H1 (cell line): ENCODE measurements at regions not wholly inside any gene's neighbourhood (a gene's known extent, or its start where the extent isn't known, plus 50 kb on each side); places are given as distances from the start of the nearest gene placed in this dataset.

ENCODE experiments used
- CTCF ChIA-PET: fragments of 300-600 bp; sonication (Branson Sonifier 250); formaldehyde crosslinking; loops from one replicate; lab custom pipeline; 2021; ENCODE audit not compliant: partially characterized antibody; lab: Charles Lee
- POLR2A ChIA-PET: fragments of 300-600 bp; sonication (Branson Sonifier 250); formaldehyde crosslinking; loops from one replicate; lab custom pipeline; 2021; ENCODE audit warnings: inconsistent platforms; ENCODE audit not compliant: partially characterized antibody; lab: Charles Lee
- DNase-seq, 2 experiments: peaks; one replicate each; pipeline versions ENCODE4 v3.0.0 to v3.0.0-alpha.2; 2010 to 2022; ENCODE audit warnings: low spot score in 2 of 2, low read depth in 1 of 2, mixed read lengths in 1 of 2
- FAIRE-seq: peaks from 2 replicates; lab custom pipeline; 2011; peaks lifted over from hg19 to GRCh38; lab: Jason Lieb, UNC
- H2AFZ ChIP-seq: 2 replicates; pipeline ENCODE4 v1.8.1; 2012; ENCODE audit warnings: low read length, inconsistent platforms
- H2AK5ac ChIP-seq: 2 replicates; pipeline ENCODE4 v1.6.1; 2013; ENCODE audit warnings: low read depth, low read length
- H2BK120ac ChIP-seq: replicated peaks from 2 replicates; pipeline ENCODE3; 2013; ENCODE audit warnings: low read depth, low read length, inconsistent platforms
- H2BK12ac ChIP-seq: 2 replicates; pipeline ENCODE4 v1.6.1; 2013; ENCODE audit warnings: low read depth, low read length
- H2BK15ac ChIP-seq: 2 replicates; pipeline ENCODE4 v1.6.1; 2013; ENCODE audit warnings: low read length
- H2BK20ac ChIP-seq: 2 replicates; pipeline ENCODE4 v1.6.1; 2013; ENCODE audit warnings: low read length
- H2BK5ac ChIP-seq: 2 replicates; pipeline ENCODE4 v1.6.1; 2013; ENCODE audit warnings: low read depth, low read length
- H3K14ac ChIP-seq: 2 replicates; pipeline ENCODE4 v1.6.1; 2013; ENCODE audit warnings: inconsistent platforms; ENCODE audit not compliant: insufficient read length
- H3K18ac ChIP-seq: 2 replicates; pipeline ENCODE4 v1.6.1; 2013; ENCODE audit warnings: low read length; ENCODE audit errors: extremely low read depth
- H3K23ac ChIP-seq: 2 replicates; pipeline ENCODE4 v1.6.1; 2013; ENCODE audit warnings: inconsistent platforms; ENCODE audit not compliant: insufficient read length
- H3K23me2 ChIP-seq: 2 replicates; pipeline ENCODE4 v1.6.1; 2013; ENCODE audit warnings: low read depth, low read length
- H3K27ac ChIP-seq: 2 replicates; pipeline ENCODE4 v1.6.1; 2011; ENCODE audit warnings: low read depth, low read length, inconsistent platforms
- H3K27me3 ChIP-seq, 4 experiments: replicated peaks in 1 of 4; 1 replicate in 1 of 4; 2 replicates in 3 of 4; pipeline versions ENCODE4 v1.6.1 to v1.8.1; 2011 to 2013; ENCODE audit warnings: low read length in 3 of 4, mild to moderate bottlenecking in 3 of 4, inconsistent platforms in 2 of 4, mixed read lengths in 2 of 4, moderate library complexity in 1 of 4; ENCODE audit not compliant: control insufficient read depth in 3 of 4, insufficient read depth in 3 of 4; ENCODE audit errors: extremely low read depth in 1 of 4
- H3K36me3 ChIP-seq, 4 experiments: 2 replicates each; pipeline versions ENCODE4 v1.6.1 to v1.8.1; 2011 to 2013; ENCODE audit warnings: mild to moderate bottlenecking in 4 of 4, low read length in 3 of 4, moderate library complexity in 2 of 4, control low read depth in 1 of 4, inconsistent platforms in 1 of 4; ENCODE audit not compliant: insufficient read depth in 4 of 4, control insufficient read depth in 2 of 4
- H3K4ac ChIP-seq: replicated peaks from 2 replicates; pipeline ENCODE3; 2013; ENCODE audit warnings: low read length, low read depth, mixed read lengths, inconsistent platforms; ENCODE audit not compliant: insufficient read length
- H3K4me1 ChIP-seq, 4 experiments: replicated peaks in 1 of 4; 1 replicate in 1 of 4; 2 replicates in 3 of 4; pipeline versions ENCODE4 v1.6.1 to v1.8.1; 2011 to 2013; ENCODE audit warnings: low read length in 3 of 4, inconsistent platforms in 2 of 4, mixed read lengths in 1 of 4; ENCODE audit not compliant: insufficient read depth in 4 of 4, control insufficient read depth in 3 of 4
- H3K4me2 ChIP-seq, 2 experiments: 2 replicates each; pipeline versions ENCODE4 v1.6.1 to v1.8.1; 2011 to 2013; ENCODE audit warnings: low read depth in 2 of 2, low read length in 2 of 2, control low read depth in 1 of 2, inconsistent platforms in 1 of 2, mild to moderate bottlenecking in 1 of 2; ENCODE audit not compliant: insufficient read depth in 1 of 2
- H3K4me3 ChIP-seq, 4 experiments: fragments of 200-600, 300-600 bp in 1 of 4; sonication (generic), shearing (Covaris generic), sonication (Bioruptor Twin) in 1 of 4; 2 replicates each; pipeline versions ENCODE4 v1.5.1 to v1.8.1; 2011 to 2016; ENCODE audit warnings: low read length in 4 of 4, low read depth in 3 of 4, control low read depth in 2 of 4, inconsistent platforms in 2 of 4, mild to moderate bottlenecking in 2 of 4, mixed read lengths in 1 of 4, moderate library complexity in 1 of 4; ENCODE audit not compliant: insufficient read depth in 2 of 4; ENCODE audit errors: extremely low read depth in 1 of 4
- H3K56ac ChIP-seq: replicated peaks from 2 replicates; pipeline ENCODE3; 2013; ENCODE audit warnings: low read depth, mild to moderate bottlenecking, mixed read lengths, low read length, inconsistent platforms; ENCODE audit not compliant: insufficient read length
- H3K79me1 ChIP-seq: 2 replicates; pipeline ENCODE4 v1.6.1; 2013; ENCODE audit warnings: low read depth, low read length, control low read depth
- H3K79me2 ChIP-seq, 2 experiments: 2 replicates each; pipeline versions ENCODE4 v1.6.1 to v1.8.1; 2012 to 2013; ENCODE audit warnings: low read length in 2 of 2, mild to moderate bottlenecking in 2 of 2, inconsistent platforms in 1 of 2; ENCODE audit not compliant: insufficient read depth in 2 of 2, control insufficient read depth in 1 of 2
- H3K9ac ChIP-seq, 4 experiments: replicated peaks in 1 of 4; 1 replicate in 1 of 4; 2 replicates in 3 of 4; pipeline versions ENCODE4 v1.6.1 to v1.8.1; 2011 to 2013; ENCODE audit warnings: low read depth in 3 of 4, low read length in 3 of 4, control low read depth in 2 of 4, mild to moderate bottlenecking in 2 of 4, moderate library complexity in 2 of 4, inconsistent platforms in 1 of 4; ENCODE audit errors: extremely low read depth in 1 of 4
- H3K9me3 ChIP-seq, 2 experiments: 2 replicates each; pipeline versions ENCODE4 v1.6.1 to v1.8.1; 2012 to 2013; ENCODE audit warnings: mild to moderate bottlenecking in 2 of 2, moderate library complexity in 2 of 2, control low read depth in 1 of 2, inconsistent platforms in 1 of 2, low read depth in 1 of 2, low read length in 1 of 2, mixed read lengths in 1 of 2; ENCODE audit not compliant: insufficient read depth in 2 of 2
- H4K20me1 ChIP-seq, 2 experiments: replicated peaks in 1 of 2; 2 replicates each; pipeline versions ENCODE3 to v1.8.1; 2011 to 2013; ENCODE audit warnings: inconsistent platforms in 2 of 2, low read length in 2 of 2, mild to moderate bottlenecking in 1 of 2; ENCODE audit not compliant: insufficient read depth in 2 of 2, control insufficient read depth in 1 of 2
- H4K5ac ChIP-seq: 2 replicates; pipeline ENCODE4 v1.6.1; 2013; ENCODE audit warnings: low read length, low read depth, mixed read lengths, inconsistent platforms; ENCODE audit not compliant: insufficient read length
- H4K8ac ChIP-seq: 2 replicates; pipeline ENCODE4 v1.8.0; 2013; ENCODE audit warnings: mild to moderate bottlenecking, moderate library complexity, low read length, inconsistent platforms; ENCODE audit not compliant: insufficient read depth; ENCODE audit errors: extremely low read depth
- H4K91ac ChIP-seq: replicated peaks from 2 replicates; pipeline ENCODE3; 2013; ENCODE audit warnings: low read length, mixed read lengths, inconsistent platforms; ENCODE audit not compliant: insufficient read length
- EP300 ChIP-seq, 2 experiments: IDR thresholded peaks; 1 replicate in 1 of 2; 2 replicates in 1 of 2; pipeline ENCODE4 v1.6.1; 2011 to 2012; ENCODE audit warnings: low read depth in 2 of 2, low read length in 2 of 2, mild to moderate bottlenecking in 2 of 2, borderline replicate concordance in 1 of 2, inconsistent platforms in 1 of 2, moderate library complexity in 1 of 2
- HDAC2 ChIP-seq, 2 experiments: fragments of 300-600 bp in 1 of 2; sonication (generic) in 1 of 2; IDR thresholded peaks; 2 replicates each; pipeline ENCODE4 v1.6.1; 2011 to 2012; ENCODE audit warnings: low read depth in 2 of 2, low read length in 2 of 2, mild to moderate bottlenecking in 2 of 2, moderate library complexity in 2 of 2, borderline replicate concordance in 1 of 2, inconsistent platforms in 1 of 2
- JUND ChIP-seq: IDR thresholded peaks from 2 replicates; pipeline ENCODE4 v1.6.1; 2011; ENCODE audit warnings: mild to moderate bottlenecking, improper control_type of control experiment, low read length
- KDM5A ChIP-seq: fragments of 200-600 bp; IDR thresholded peaks from 2 replicates; pipeline ENCODE4 v1.7.1; 2012; ENCODE audit warnings: mild to moderate bottlenecking, low read length, inconsistent platforms, mixed read lengths
- SAP30 ChIP-seq: fragments of 300-600 bp; sonication (generic); IDR thresholded peaks from 2 replicates; pipeline ENCODE4 v1.7.1; 2012; ENCODE audit warnings: low read length, moderate library complexity, mild to moderate bottlenecking, inconsistent platforms; ENCODE audit not compliant: insufficient read depth, insufficient replicate concordance
- SP1 ChIP-seq: IDR thresholded peaks from 2 replicates; pipeline ENCODE4 v1.6.1; 2011; ENCODE audit warnings: low read depth, low read length
- TAF1 ChIP-seq: IDR thresholded peaks from 2 replicates; pipeline ENCODE4 v1.6.1; 2011; ENCODE audit warnings: mild to moderate bottlenecking, low read depth, low read length

DNA sequence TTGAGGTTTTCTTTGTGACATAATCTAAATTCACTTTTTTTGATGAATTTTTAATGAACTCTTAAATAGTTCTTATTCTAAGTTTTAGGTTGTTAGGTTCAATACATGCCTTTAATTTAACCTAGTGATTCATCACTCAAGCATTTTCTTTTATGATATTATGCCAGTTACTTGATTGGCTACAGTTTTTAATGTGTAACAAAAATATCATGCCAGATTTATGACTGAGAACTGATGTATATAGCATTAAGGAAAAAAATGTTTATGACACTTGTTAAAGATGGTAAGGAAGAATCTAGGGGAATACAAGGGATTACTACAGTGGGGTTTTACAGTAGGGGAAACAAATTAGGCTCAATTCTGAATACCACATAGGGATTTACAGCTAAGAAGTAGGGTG is 103.1 kb downstream of the VGLL3 start:
- H3K18ac ChIP-seq: no peak overlapping the region
- H3K4ac ChIP-seq: no peak overlapping the region
- no peaks in the 10 kb centered on the region for H3K23me2 ChIP-seq
- no peak overlapping the region for H2BK20ac ChIP-seq
- no peak overlapping the region for H2AFZ ChIP-seq
- H3K79me2 ChIP-seq: no peaks in the 10 kb centered on the region
- no peak overlapping the region for H2BK5ac ChIP-seq
- H4K20me1 ChIP-seq: no peaks in the 10 kb centered on the region
- no peaks in the 10 kb centered on the region for H3K79me1 ChIP-seq
- peaks cover 0 to 20% (median 4%) of the 10 kb centered on the region in 4 experiments; a peak in 4 of 7 replicates for H3K4me1 ChIP-seq
- H3K27ac ChIP-seq: no peak overlapping the region
- H4K8ac ChIP-seq: no peak overlapping the region
- H2BK12ac ChIP-seq: no peak overlapping the region
- 0 out of 4 replicates have a peak, but pooled peaks cover 0 to 3% of the 10 kb centered on the region in 2 experiments for H3K9me3 ChIP-seq
- H3K56ac ChIP-seq: no peak overlapping the region
- DNase-seq (no peak), FAIRE-seq (no peak)
- H2BK15ac ChIP-seq: no peak overlapping the region
- H3K4me2 ChIP-seq: no peak overlapping the region
- no peaks in the 10 kb centered on the region for H3K36me3 ChIP-seq
- no peak overlapping the region for H2AK5ac ChIP-seq
- no peak overlapping the region for H3K23ac ChIP-seq
- no peak for TF ChIP-seq TAF1
- TF ChIP-seq JUND: no peak
- TF ChIP-seq SAP30: no peak
- no peak for TF ChIP-seq SP1
- TF ChIP-seq KDM5A: no peak
- TF ChIP-seq HDAC2 (IDR thresholded peaks at IDR 0.05; ENCODE audit: borderline replicate concordance in 1 of 2, low read depth in 2 of 2, low read length in 2 of 2): no peak
- TF ChIP-seq EP300 (IDR thresholded peaks at IDR 0.05; ENCODE audit: borderline replicate concordance in 1 of 2, low read depth in 2 of 2, low read length in 2 of 2): no peak
- H3K27me3 ChIP-seq: no peaks in the 10 kb centered on the region
- no peak overlapping the region for H3K9ac ChIP-seq
- H3K14ac ChIP-seq: no peak overlapping the region
- H3K4me3 ChIP-seq: no peak overlapping the region
- H4K91ac ChIP-seq: no peak overlapping the region
- no peak overlapping the region for H2BK120ac ChIP-seq
- CTCF ChIA-PET: no interaction called here
- POLR2A ChIA-PET: no interaction called here
- no peak overlapping the region for H4K5ac ChIP-seq
